ENCODE measurements at regions not wholly inside any gene's neighbourhood (a gene's known extent, or its start where the extent isn't known, plus 50 kb on each side); places are given as distances from the start of the nearest gene placed in this dataset.

- no peak overlapping the region for H3K4me3 ChIP-seq (ENCODE audit: low read depth, low read length)
Observed at GRCh38 chr5:148733601-148734438, 79.5 kb upstream of the HTR4 start.

GRCh38 chr5:148734518-148734917, 80.2 kb upstream of the HTR4 start:
- DNase-seq (ENCODE audit: low read depth) = no peak
- H3K4me3 ChIP-seq (ENCODE audit: low read depth, low read length) = no peak overlapping the region
- TF ChIP-seq CTCF (conservative IDR thresholded peaks at IDR 0.05; ENCODE audit: low read depth, low read length) = peak; percentile 3

More at GRCh38 chr5:148733601-148734438, 79.5 kb upstream of the HTR4 start:
- TF ChIP-seq CTCF (conservative IDR thresholded peaks at IDR 0.05; ENCODE audit: low read depth, low read length) = peak; percentile 75
- peak; percentile 42 for DNase-seq (ENCODE audit: low read depth)

GRCh38 chr5:148735301-148735835, 81.0 kb upstream of the HTR4 start:
- TF ChIP-seq CTCF (conservative IDR thresholded peaks at IDR 0.05; ENCODE audit: low read depth, low read length) = no peak
- H3K4me3 ChIP-seq (ENCODE audit: low read depth, low read length) = no peak overlapping the region
- no peak for DNase-seq (ENCODE audit: low read depth)

- H3K4me3 ChIP-seq (ENCODE audit: low read depth, low read length) = no peak overlapping the region
- no peak for TF ChIP-seq CTCF (conservative IDR thresholded peaks at IDR 0.05; ENCODE audit: low read depth, low read length)
- no peak for DNase-seq (ENCODE audit: low read depth)
Observed at GRCh38 chr5:148739023-148739422, 84.7 kb upstream of the HTR4 start.

- no peak for DNase-seq (ENCODE audit: low read depth)
Observed at GRCh38 chr5:148739524-148739923, 85.2 kb upstream of the HTR4 start.

GRCh38 chr5:148740079-148740858, 85.9 kb upstream of the HTR4 start:
- no peak for TF ChIP-seq CTCF (conservative IDR thresholded peaks at IDR 0.05; ENCODE audit: low read depth, low read length)
- no peak for DNase-seq (ENCODE audit: low read depth)
- H3K4me3 ChIP-seq (ENCODE audit: low read depth, low read length) = no peak overlapping the region

More at GRCh38 chr5:148739524-148739923, 85.2 kb upstream of the HTR4 start:
- no peak for TF ChIP-seq CTCF (conservative IDR thresholded peaks at IDR 0.05; ENCODE audit: low read depth, low read length)
- H3K4me3 ChIP-seq (ENCODE audit: low read depth, low read length) = no peak overlapping the region

Measured in epithelial cell of proximal tubule (primary cell).